ENCODE measurements at regions not wholly inside any gene's neighbourhood (a gene's known extent, or its start where the extent isn't known, plus 50 kb on each side); places are given as distances from the start of the nearest gene placed in this dataset.

- Histone ChIP-seq H3K4me3 (ENCODE audit: extremely low read depth in 1 of 4, insufficient read depth in 2 of 4, low read depth in 3 of 4, low read length in 4 of 4) (no peak overlapping the region), H2BK15ac (ENCODE audit: low read length) (no peak overlapping the region), H3K36me3 (ENCODE audit: control insufficient read depth in 2 of 4, insufficient read depth in 4 of 4, low read length in 3 of 4) (no peaks in the 10 kb centered on the region), H4K91ac (replicated peaks; ENCODE audit: insufficient read length, low read length) (no peak overlapping the region), H2BK5ac (ENCODE audit: low read depth, low read length) (no peak overlapping the region), H3K4ac (replicated peaks; ENCODE audit: insufficient read length, low read depth, low read length) (no peak overlapping the region), H3K27ac (ENCODE audit: low read depth, low read length) (no peak overlapping the region), H3K9me3 (ENCODE audit: insufficient read depth in 2 of 2, low read depth in 1 of 2, low read length in 1 of 2) (peaks cover 4 to 11% of the 10 kb centered on the region in 2 experiments; a peak in 3 of 4 replicates), H2BK120ac (replicated peaks; ENCODE audit: low read depth, low read length) (no peak overlapping the region), H3K9ac (replicated peaks in 1 of 4; ENCODE audit: extremely low read depth in 1 of 4, low read depth in 3 of 4, low read length in 3 of 4) (no peak overlapping the region), H3K79me1 (ENCODE audit: low read depth, low read length) (no peaks in the 10 kb centered on the region), H4K8ac (ENCODE audit: extremely low read depth, insufficient read depth, low read length) (no peak overlapping the region), H3K4me1 (replicated peaks in 1 of 4; ENCODE audit: control insufficient read depth in 3 of 4, insufficient read depth in 4 of 4, low read length in 3 of 4) (no peaks in the 10 kb centered on the region), H2BK20ac (ENCODE audit: low read length) (no peak overlapping the region), H3K4me2 (ENCODE audit: insufficient read depth in 1 of 2, low read depth in 2 of 2, low read length in 2 of 2) (no peak overlapping the region), H3K27me3 (replicated peaks in 1 of 4; ENCODE audit: control insufficient read depth in 3 of 4, extremely low read depth in 1 of 4, insufficient read depth in 3 of 4, low read length in 3 of 4) (peaks cover 0 to 2% (median 0%) of the 10 kb centered on the region in 4 experiments; a peak in 4 of 7 replicates), H3K56ac (replicated peaks; ENCODE audit: insufficient read length, low read depth, low read length) (no peak overlapping the region), H3K14ac (ENCODE audit: insufficient read length) (no peak overlapping the region), H2AK5ac (ENCODE audit: low read depth, low read length) (no peak overlapping the region), H4K5ac (ENCODE audit: insufficient read length, low read depth, low read length) (no peak overlapping the region), H2AFZ (ENCODE audit: low read length) (no peak overlapping the region), H3K23me2 (ENCODE audit: low read depth, low read length) (no peaks in the 10 kb centered on the region), H3K23ac (ENCODE audit: insufficient read length) (no peak overlapping the region), H2BK12ac (ENCODE audit: low read depth, low read length) (no peak overlapping the region), H4K20me1 (replicated peaks in 1 of 2; ENCODE audit: control insufficient read depth in 1 of 2, insufficient read depth in 2 of 2, low read length in 2 of 2) (no peaks in the 10 kb centered on the region), H3K79me2 (ENCODE audit: control insufficient read depth in 1 of 2, insufficient read depth in 2 of 2, low read length in 2 of 2) (no peaks in the 10 kb centered on the region), H3K18ac (ENCODE audit: extremely low read depth, low read length) (no peak overlapping the region)
- FAIRE-seq (no peak), DNase-seq (ENCODE audit: low read depth in 1 of 2, low spot score in 2 of 2) (no peak)
- ChIA-PET POLR2A (ENCODE audit: partially characterized antibody) (no interaction called here), CTCF (ENCODE audit: partially characterized antibody) (interaction anchor here (1.2 kb wide), 1 partner anchor 15 kb away, joined by 3 read pairs; no protein-coding TSS in a partner anchor)
- TF ChIP-seq SAP30 (IDR thresholded peaks at IDR 0.05; ENCODE audit: insufficient read depth, insufficient replicate concordance, low read length) = no peak
- no peak for TF ChIP-seq RNF2 (IDR thresholded peaks at IDR 0.05; ENCODE audit: borderline replicate concordance, low read depth, low read length, missing control alignments, poor library complexity, severe bottlenecking)
- TF ChIP-seq CTBP2 (IDR thresholded peaks at IDR 0.05; ENCODE audit: borderline replicate concordance, insufficient read depth, insufficient read length, low read length) = no peak
- WGBS, 2 experiments (ENCODE audit: extremely low coverage in 1 of 2, insufficient coverage in 1 of 2, insufficient read length in 1 of 2, insufficient replicate concordance in 2 of 2, low coverage in 1 of 2, low lambda C conversion rate in 2 of 2, missing lambda C conversion rate in 1 of 2) = 70% methylated on average over 1 of the region's 1 CpG; no CpG with 5 or more reads in 1 of the 2 experiments
Measured at GRCh38 chr5:6321078-6321477, 57.3 kb downstream of the MED10 start.

Measured in H1 (cell line).